Heart right ventricle (tissue), 16 donors: ENCODE measurements at regions not wholly inside any gene's neighbourhood (a gene's known extent, or its start where the extent isn't known, plus 50 kb on each side); places are given as distances from the start of the nearest gene placed in this dataset.

Source experiments
- ATAC-seq, 8 donors: fragments of 200-7000 bp; cut with Tn5 transposase; one replicate each; pipeline ENCODE4 v1.9.1; 2020; ENCODE audit warnings: mild to moderate bottlenecking in 8 of 8, moderate library complexity in 8 of 8, moderate number of reproducible peaks in 1 of 8
- DNase-seq, 2 donors: peaks; one replicate each; pipeline ENCODE4 v3.0.0-alpha.2; 2020
- H3K27ac ChIP-seq, 10 donors: fragments of 200-600 bp; sonication (generic) in 2 of 10; one replicate each; pipeline versions ENCODE4 v1.5.0 to v1.8.0; 2020 to 2022; ENCODE audit warnings: mild to moderate bottlenecking in 3 of 10
- H3K27me3 ChIP-seq, 7 donors: fragments of 200-600 bp; one replicate each; pipeline ENCODE4 v1.8.0; 2021 to 2022; ENCODE audit warnings: mild to moderate bottlenecking in 2 of 7
- H3K36me3 ChIP-seq, 9 donors: fragments of 200-600 bp; sonication (generic) in 1 of 9; one replicate each; pipeline versions ENCODE4 v1.5.0 to v1.8.0; 2020 to 2022; ENCODE audit warnings: mild to moderate bottlenecking in 2 of 9
- H3K4me1 ChIP-seq, 9 donors: fragments of 200-600 bp; sonication (generic) in 1 of 9; one replicate each; pipeline versions ENCODE4 v1.5.0 to v1.8.0; 2020 to 2022; ENCODE audit warnings: mild to moderate bottlenecking in 4 of 9
- H3K4me3 ChIP-seq, 10 donors: fragments of 200-600 bp; sonication (generic) in 2 of 10; one replicate each; pipeline versions ENCODE4 v1.5.0 to v1.8.0; 2020 to 2022; ENCODE audit warnings: mild to moderate bottlenecking in 7 of 10, moderate library complexity in 2 of 10
- H3K9me3 ChIP-seq, 11 donors: fragments of 200-600 bp in 10 of 11; sonication (generic) in 2 of 11; one replicate each; pipeline versions ENCODE4 v1.5.0 to v1.8.0; 2013 to 2022; ENCODE audit warnings: mild to moderate bottlenecking in 2 of 11, control low read depth in 1 of 11, moderate library complexity in 1 of 11
- WGBS, 2 donors: extraction: QIAGEN DNeasy Blood & Tissue Kit; methylation state at CpG; one replicate each; pipeline ENCODE4 v1.1.7; 2013; ENCODE audit warnings: inconsistent platforms in 1 of 2; 5-methylcytosine and 5-hydroxymethylcytosine counted together
- intact Hi-C, 10 donors: fragments of 100-400 bp; cut with DNase I; formaldehyde crosslinking; loops; one replicate each; pipeline versions ENCODE4 v1.11.1 to v1.14.2; 2022
- TF ChIP-seq, protein P1 (sequence below), 9 donors: fragments of 200-600 bp; sonication (generic) in 2 of 9; IDR thresholded peaks; one replicate each; pipeline versions ENCODE4 v1.5.0 to v1.8.0; 2021 to 2022; ENCODE audit warnings: antibody characterized with exemption in 9 of 9, mild to moderate bottlenecking in 5 of 9, moderate library complexity in 1 of 9
- donor health status: Arrhythmogenic right ventricular cardiomyopathy.
- donor health status: ischemic (EF 13 %, LVEDD 7.1; RV severe dilation, severe dysfunction).
- donor health status: healthy with polysubstance abuse.
- donor health status: DM: no; HTN: yes; CAD: no.
- donor health status: DM: no; HTN: no; CAD: no.
- donor health status: ischemic (EF 25% LVEDD 6.9; RV normal size, moderate dysfunction).
- donor health status: ischemic (EF 25% LVEDD 5.7; RV mildly dilated, moderate dysfunction).
- donor health status: healthy.
- donor health status: DM: yes; HTN: yes; CAD: no.
- donor health status: Ischemic cardiomyopathy.
- donor health status: ischemic (EF 35%, LVEDD 5.7; RV mildly dilated, moderate dysfunction).
- donor health status: nonischemic (EF 11% LVEDD 7.7; RV severe dilation, severe dysfunction).
- donor health status: DM: yes; HTN: yes; CAD: no.
- donor health status: PGD.
- donor health status: ischemic (EF 29% LVEDD 5.4; RV normal size, mild dysfunction).
- donor health status: nonischemic (EF 23%, LVEDD 6.1; RV moderate dilation, normal function).

DNA sequence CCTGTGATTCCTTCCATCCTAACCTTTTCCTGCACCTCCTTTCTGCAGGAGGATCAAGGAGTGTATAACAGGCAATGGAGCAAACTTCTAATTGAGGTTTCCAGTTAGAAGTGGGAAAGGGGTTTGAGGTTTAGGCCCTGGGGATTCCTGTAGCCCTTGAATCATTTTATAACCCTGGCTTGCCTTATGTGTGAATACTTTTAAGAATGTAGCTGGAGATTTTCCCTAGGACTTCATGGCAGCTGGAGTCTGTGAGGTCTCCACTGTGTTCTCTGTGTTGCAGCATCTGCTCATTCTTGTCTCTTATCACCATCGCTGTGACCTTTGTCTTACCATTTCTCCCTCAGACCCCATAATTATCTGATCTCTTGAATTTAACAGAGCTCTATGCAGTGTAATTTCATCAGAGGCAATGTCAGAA lies 370.2 kb upstream of the SLC14A2 start:
- H3K27me3 ChIP-seq: no peaks in the 10 kb centered on the region
- H3K4me1 ChIP-seq: peaks cover 7 to 53% (median 33%) of the 10 kb centered on the region in 9 donors
- peak overlapping the region in 1 of 10 donors; percentile 33 for H3K27ac ChIP-seq
- peak in 3 of 8 donors; percentile 17 to 20 (median 18) for ATAC-seq
- no peaks in the 10 kb centered on the region for H3K9me3 ChIP-seq
- no peak for DNase-seq
- WGBS, 2 donors: 73 to 75% methylated on average over 1 of the region's 1 CpG
- no peak overlapping the region for H3K4me3 ChIP-seq
- intact Hi-C loops: loop anchor here in 1 of 10 donors (10.0 kb wide), 1 partner anchor 270 kb away; no protein-coding TSS in a partner anchor
- H3K36me3 ChIP-seq: no peaks in the 10 kb centered on the region
- TF ChIP-seq, protein P1, sequence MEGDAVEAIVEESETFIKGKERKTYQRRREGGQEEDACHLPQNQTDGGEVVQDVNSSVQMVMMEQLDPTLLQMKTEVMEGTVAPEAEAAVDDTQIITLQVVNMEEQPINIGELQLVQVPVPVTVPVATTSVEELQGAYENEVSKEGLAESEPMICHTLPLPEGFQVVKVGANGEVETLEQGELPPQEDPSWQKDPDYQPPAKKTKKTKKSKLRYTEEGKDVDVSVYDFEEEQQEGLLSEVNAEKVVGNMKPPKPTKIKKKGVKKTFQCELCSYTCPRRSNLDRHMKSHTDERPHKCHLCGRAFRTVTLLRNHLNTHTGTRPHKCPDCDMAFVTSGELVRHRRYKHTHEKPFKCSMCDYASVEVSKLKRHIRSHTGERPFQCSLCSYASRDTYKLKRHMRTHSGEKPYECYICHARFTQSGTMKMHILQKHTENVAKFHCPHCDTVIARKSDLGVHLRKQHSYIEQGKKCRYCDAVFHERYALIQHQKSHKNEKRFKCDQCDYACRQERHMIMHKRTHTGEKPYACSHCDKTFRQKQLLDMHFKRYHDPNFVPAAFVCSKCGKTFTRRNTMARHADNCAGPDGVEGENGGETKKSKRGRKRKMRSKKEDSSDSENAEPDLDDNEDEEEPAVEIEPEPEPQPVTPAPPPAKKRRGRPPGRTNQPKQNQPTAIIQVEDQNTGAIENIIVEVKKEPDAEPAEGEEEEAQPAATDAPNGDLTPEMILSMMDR (IDR thresholded peaks at IDR 0.05): no peak

DNA sequence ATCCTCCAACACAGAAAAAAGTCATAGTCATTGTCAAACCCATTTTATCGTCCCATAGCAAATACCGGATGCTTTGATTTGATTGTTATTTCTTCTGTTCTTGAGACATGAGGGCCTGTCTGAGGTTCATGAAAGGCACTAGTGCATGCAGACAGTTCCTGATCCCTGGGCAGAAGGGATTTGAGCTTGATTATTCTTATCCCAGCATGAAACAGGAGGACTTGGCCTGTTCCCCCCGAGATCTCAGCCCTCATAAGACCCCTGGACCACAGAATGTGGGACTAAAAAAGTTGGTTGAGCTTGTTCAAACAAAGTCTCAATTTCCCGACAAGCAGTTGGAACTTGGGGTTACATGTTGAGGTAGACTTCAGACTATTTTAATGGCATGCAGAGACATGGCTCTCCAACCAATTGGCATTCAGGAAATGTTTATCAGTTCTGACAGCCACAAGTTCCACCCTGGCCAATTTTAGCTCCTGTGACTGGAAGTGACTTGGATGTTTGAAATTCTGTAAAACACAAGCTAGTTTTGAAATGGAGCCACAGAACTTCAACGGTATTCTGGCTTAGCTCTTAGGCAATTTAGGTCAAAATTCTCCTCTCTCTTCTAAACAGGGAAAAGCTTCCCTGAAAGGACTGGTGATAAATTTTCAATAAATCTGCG lies 366.9 kb upstream of the SLC14A2 start:
- Histone ChIP-seq H3K27ac (peak overlapping the region; percentile 19 to 89 (median 76)), H3K27me3 (no peaks in the 10 kb centered on the region), H3K36me3 (no peaks in the 10 kb centered on the region), H3K9me3 (no peaks in the 10 kb centered on the region), H3K4me3 (no peak overlapping the region), H3K4me1 (peaks cover 7 to 56% (median 44%) of the 10 kb centered on the region in 9 donors)
- intact Hi-C loops: loop anchor here in 2 of 10 donors (2.0 to 10.0 kb wide), 2 partner anchors 72 to 266 kb away; no protein-coding TSS in a partner anchor
- DNase-seq (peak in 1 of 2 donors; percentile 62), ATAC-seq (peak; percentile 59 to 93 (median 85))
- WGBS, 2 donors: 39 to 41% methylated on average over 6 of the region's 6 CpGs
- TF ChIP-seq, protein P1 (IDR thresholded peaks at IDR 0.05): no peak

DNA sequence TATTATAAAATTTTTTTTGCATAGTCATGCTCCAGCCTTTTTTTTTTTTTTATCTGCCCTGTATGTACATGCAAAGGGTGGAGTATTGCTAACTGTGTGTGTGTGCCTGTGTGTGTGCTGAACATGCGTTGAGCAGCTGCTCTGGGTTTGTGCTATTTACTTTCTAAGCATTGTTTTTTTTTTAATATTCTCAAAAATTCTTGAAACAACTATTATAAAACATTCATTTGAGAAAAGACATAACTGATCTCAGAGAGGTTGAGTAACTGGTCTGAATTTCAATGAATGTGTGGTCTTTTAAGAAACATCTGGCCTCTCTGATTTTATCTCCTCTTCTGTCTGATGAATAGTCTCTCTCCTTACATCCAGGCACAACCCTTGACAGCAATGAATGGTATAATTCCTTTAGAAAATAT lies 366.0 kb upstream of the SLC14A2 start:
- WGBS, 2 donors: 83 to 87% methylated on average over 1 of the region's 1 CpG
- no peak for DNase-seq
- Histone ChIP-seq H3K4me1 (peaks cover 7 to 57% (median 47%) of the 10 kb centered on the region in 9 donors), H3K36me3 (no peaks in the 10 kb centered on the region), H3K27me3 (no peaks in the 10 kb centered on the region), H3K9me3 (no peaks in the 10 kb centered on the region), H3K27ac (peak overlapping the region in 9 of 10 donors; percentile 49 to 89 (median 76)), H3K4me3 (no peak overlapping the region)
- ATAC-seq: peak in 2 of 8 donors; percentile 13 to 49
- intact Hi-C loops: loop anchor here in 2 of 10 donors (2.0 to 10.0 kb wide), 2 partner anchors 72 to 266 kb away; no protein-coding TSS in a partner anchor
- TF ChIP-seq, protein P1 (IDR thresholded peaks at IDR 0.05): no peak

DNA sequence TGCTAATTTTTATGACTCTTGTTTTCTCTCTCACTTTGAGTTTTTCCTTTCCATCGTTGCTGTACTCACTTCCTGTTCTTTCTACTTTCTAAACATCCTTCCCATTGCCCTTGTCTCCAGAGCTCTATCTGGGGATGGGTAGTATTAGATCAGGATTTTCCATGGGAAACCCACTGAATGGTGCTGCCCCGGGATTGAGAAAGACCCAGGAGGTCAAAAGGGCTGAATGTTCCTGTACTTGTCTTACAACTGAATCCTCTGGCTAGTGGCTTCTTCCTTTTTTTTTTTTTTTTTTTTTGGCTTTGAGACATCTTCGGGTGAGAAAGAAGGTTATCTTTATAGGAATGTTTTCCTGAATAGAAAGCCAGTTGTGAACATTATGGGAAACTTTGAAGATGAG lies 364.8 kb upstream of the SLC14A2 start:
- no peaks in the 10 kb centered on the region for H3K27me3 ChIP-seq
- intact Hi-C loops: no loop called here
- ATAC-seq (peak in 1 of 8 donors; percentile 10), DNase-seq (no peak)
- no peaks in the 10 kb centered on the region for H3K9me3 ChIP-seq
- WGBS, 2 donors: 48 to 50% methylated on average over 3 of the region's 3 CpGs
- H3K36me3 ChIP-seq: no peaks in the 10 kb centered on the region
- H3K4me3 ChIP-seq: no peak overlapping the region
- TF ChIP-seq, protein P1 (IDR thresholded peaks at IDR 0.05): no peak
- peaks cover 7 to 57% (median 41%) of the 10 kb centered on the region in 9 donors for H3K4me1 ChIP-seq
- H3K27ac ChIP-seq: peak overlapping the region in 4 of 10 donors; percentile 28 to 89 (median 78)
